Testis (tissue), 2 donors: ENCODE measurements at regions not wholly inside any gene's neighbourhood (a gene's known extent, or its start where the extent isn't known, plus 50 kb on each side); places are given as distances from the start of the nearest gene placed in this dataset.

Experiments used
- DNase-seq: peaks from one replicate; pipeline ENCODE4 v3.0.0-alpha.2; 2019
- H3K27ac ChIP-seq, 2 donors: fragments of 200-600 bp; sonication (generic); one replicate each; pipeline ENCODE4 v1.5.1; 2019
- H3K27me3 ChIP-seq: fragments of 200-600 bp; sonication (generic); one replicate; pipeline ENCODE4 v1.5.1; 2019
- H3K36me3 ChIP-seq: fragments of 200-600 bp; sonication (generic); one replicate; pipeline ENCODE4 v1.5.1; 2017; ENCODE audit warnings: low read depth; ENCODE audit errors: missing control alignments
- H3K4me1 ChIP-seq: fragments of 200-600 bp; sonication (generic); one replicate; pipeline ENCODE4 v1.5.1; 2019
- H3K4me3 ChIP-seq, 2 donors: fragments of 200-600 bp; sonication (generic); one replicate each; pipeline ENCODE4 v1.5.1; 2017 to 2019
- H3K9me3 ChIP-seq: fragments of 200-600 bp; sonication (generic); one replicate; pipeline ENCODE4 v1.5.1; 2017
- POLR2A ChIP-seq: fragments of 450-650 bp; IDR thresholded peaks from one replicate; pipeline ENCODE4 v1.6.1; 2017; ENCODE audit warnings: antibody characterized with exemption, mild to moderate bottlenecking, moderate library complexity
- WGBS, 2 donors: methylation state at CpG; one replicate each; pipeline ENCODE4 v1.1.5; 2018; 5-methylcytosine and 5-hydroxymethylcytosine counted together
- intact Hi-C: fragments of 100-400 bp; cut with DNase I; formaldehyde crosslinking; loops from one replicate; pipeline ENCODE4 v1.15.1; 2023; ENCODE audit warnings: low total_unique reads
- TF ChIP-seq, protein P1 (sequence below), 3 experiments: fragments of 450-650 bp in 2 of 3; fragments of 200-600 bp in 1 of 3; sonication (generic) in 1 of 3; IDR thresholded peaks; one replicate each; pipeline ENCODE4 v1.5.1; 2016 to 2019; ENCODE audit warnings: antibody characterized with exemption in 3 of 3, mild to moderate bottlenecking in 2 of 3, moderate library complexity in 1 of 3

DNA sequence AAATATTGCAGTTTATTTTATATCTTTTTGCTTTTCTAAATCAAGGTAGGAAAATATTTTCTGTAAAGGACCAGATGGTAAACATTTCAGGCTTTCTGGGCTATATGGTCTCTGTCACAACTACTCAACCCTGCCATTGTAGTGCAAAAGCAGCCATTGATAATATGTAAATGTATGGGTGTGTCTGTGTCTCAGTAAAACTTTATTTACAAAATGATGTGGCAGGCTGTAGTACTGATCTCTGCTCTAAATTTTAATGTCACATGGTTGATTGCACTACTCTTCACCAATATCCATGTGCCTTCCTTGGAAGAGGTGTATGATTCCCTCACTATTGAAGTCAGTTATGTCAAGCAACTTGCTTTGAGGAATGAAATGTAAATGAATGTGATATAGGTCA is 175.0 kb downstream of the GOLIM4 start:
- Histone ChIP-seq H3K4me1 (no peaks in the 10 kb centered on the region), H3K27ac (no peak overlapping the region), H3K27me3 (no peaks in the 10 kb centered on the region), H3K9me3 (no peaks in the 10 kb centered on the region), H3K4me3 (no peak overlapping the region), H3K36me3 (no peaks in the 10 kb centered on the region)
- no peak for TF ChIP-seq POLR2A
- TF ChIP-seq, protein P1, sequence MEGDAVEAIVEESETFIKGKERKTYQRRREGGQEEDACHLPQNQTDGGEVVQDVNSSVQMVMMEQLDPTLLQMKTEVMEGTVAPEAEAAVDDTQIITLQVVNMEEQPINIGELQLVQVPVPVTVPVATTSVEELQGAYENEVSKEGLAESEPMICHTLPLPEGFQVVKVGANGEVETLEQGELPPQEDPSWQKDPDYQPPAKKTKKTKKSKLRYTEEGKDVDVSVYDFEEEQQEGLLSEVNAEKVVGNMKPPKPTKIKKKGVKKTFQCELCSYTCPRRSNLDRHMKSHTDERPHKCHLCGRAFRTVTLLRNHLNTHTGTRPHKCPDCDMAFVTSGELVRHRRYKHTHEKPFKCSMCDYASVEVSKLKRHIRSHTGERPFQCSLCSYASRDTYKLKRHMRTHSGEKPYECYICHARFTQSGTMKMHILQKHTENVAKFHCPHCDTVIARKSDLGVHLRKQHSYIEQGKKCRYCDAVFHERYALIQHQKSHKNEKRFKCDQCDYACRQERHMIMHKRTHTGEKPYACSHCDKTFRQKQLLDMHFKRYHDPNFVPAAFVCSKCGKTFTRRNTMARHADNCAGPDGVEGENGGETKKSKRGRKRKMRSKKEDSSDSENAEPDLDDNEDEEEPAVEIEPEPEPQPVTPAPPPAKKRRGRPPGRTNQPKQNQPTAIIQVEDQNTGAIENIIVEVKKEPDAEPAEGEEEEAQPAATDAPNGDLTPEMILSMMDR (IDR thresholded peaks at IDR 0.05): no peak
- intact Hi-C loops: no loop called here
- DNase-seq: no peak

DNA sequence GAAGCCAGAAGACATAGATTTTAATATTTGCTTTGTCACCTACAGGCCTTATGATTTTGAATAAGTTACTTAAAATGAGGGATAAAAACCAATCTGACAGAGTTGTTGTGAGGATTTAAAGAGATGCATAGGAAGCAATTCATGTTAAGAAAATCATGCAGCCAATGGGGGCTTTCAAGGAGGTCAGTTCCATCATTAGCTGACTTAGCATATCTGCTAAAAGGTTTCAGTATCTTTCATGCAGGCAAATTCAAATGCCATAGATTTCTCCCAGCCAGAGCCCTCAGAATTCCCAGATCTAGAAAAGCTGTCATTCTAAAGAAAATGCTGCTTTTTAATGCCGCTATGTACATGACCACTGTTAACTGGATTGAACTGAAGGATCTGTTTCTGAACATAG is 176.1 kb downstream of the GOLIM4 start:
- intact Hi-C loops: no loop called here
- TF ChIP-seq POLR2A: no peak
- TF ChIP-seq, protein P1 (IDR thresholded peaks at IDR 0.05): no peak
- WGBS, 2 donors: 93 to 100% methylated on average over 1 of the region's 1 CpG

DNA sequence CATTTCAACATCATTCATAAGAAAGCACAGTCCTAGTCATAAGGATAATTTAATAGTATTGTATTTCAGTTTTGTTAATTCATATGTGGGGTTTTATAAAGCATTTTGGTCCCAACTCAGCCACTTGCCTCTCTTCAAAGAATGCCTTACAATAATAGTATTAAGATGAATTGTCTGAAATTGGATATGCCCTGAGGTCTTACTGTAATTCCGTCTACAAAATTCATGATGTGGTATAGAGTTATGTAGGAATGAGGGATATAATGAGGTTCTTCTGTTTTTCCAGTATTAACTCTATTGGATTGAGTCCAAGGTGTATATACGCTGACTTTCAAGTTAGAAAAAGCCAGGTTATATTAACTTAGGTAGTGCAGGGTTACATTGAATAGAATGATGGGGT is 177.0 kb downstream of the GOLIM4 start:
- H3K4me1 ChIP-seq: no peaks in the 10 kb centered on the region
- WGBS, 2 donors: 89 to 90% methylated on average over 2 of the region's 2 CpGs
- H3K27me3 ChIP-seq: no peaks in the 10 kb centered on the region
- no peak for DNase-seq
- intact Hi-C loops: no loop called here
- H3K4me3 ChIP-seq: no peak overlapping the region
- no peaks in the 10 kb centered on the region for H3K36me3 ChIP-seq
- no peak overlapping the region for H3K27ac ChIP-seq
- H3K9me3 ChIP-seq: no peaks in the 10 kb centered on the region
- TF ChIP-seq, protein P1 (IDR thresholded peaks at IDR 0.05): no peak
- no peak for TF ChIP-seq POLR2A

More for the DNA sequence above, 176.1 kb downstream of the GOLIM4 start:
- Histone ChIP-seq H3K27me3 (no peaks in the 10 kb centered on the region), H3K4me3 (no peak overlapping the region), H3K27ac (no peak overlapping the region), H3K9me3 (no peaks in the 10 kb centered on the region), H3K36me3 (no peaks in the 10 kb centered on the region), H3K4me1 (no peaks in the 10 kb centered on the region)
- no peak for DNase-seq

DNA sequence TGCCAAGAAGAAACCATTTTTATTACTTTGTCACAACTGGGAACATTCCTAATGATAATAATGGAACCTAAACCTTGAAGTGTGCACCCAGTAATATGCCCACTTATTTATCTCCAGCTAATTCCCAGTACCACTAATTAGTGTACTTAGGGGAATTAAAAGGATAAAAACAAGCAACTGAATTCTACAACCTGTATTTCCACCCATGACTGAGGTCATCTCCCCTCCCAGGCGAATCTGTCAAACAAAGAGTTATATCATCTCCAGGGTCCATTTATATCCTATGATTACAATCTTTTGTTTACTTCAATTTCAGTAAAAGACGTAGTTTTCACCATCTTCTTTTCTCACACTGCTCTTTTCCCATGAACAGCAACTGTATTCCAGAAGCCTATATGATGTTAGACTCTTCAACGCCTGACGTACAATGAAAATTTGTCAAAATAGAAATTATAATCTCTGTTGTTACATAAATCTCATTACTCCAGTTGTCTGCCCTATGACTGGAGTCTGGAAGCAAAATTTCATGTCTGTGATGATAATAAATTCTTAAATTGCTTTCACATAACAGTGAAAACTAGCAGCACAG is 177.6 kb downstream of the GOLIM4 start:
- H3K27me3 ChIP-seq: no peaks in the 10 kb centered on the region
- H3K27ac ChIP-seq: no peak overlapping the region
- intact Hi-C loops: no loop called here
- H3K36me3 ChIP-seq: no peaks in the 10 kb centered on the region
- WGBS, 2 donors: 85 to 94% methylated on average over 4 of the region's 4 CpGs
- DNase-seq: no peak
- TF ChIP-seq, protein P1 (IDR thresholded peaks at IDR 0.05): no peak
- TF ChIP-seq POLR2A: no peak
- H3K4me3 ChIP-seq: no peak overlapping the region
- H3K4me1 ChIP-seq: no peaks in the 10 kb centered on the region
- no peaks in the 10 kb centered on the region for H3K9me3 ChIP-seq

DNA sequence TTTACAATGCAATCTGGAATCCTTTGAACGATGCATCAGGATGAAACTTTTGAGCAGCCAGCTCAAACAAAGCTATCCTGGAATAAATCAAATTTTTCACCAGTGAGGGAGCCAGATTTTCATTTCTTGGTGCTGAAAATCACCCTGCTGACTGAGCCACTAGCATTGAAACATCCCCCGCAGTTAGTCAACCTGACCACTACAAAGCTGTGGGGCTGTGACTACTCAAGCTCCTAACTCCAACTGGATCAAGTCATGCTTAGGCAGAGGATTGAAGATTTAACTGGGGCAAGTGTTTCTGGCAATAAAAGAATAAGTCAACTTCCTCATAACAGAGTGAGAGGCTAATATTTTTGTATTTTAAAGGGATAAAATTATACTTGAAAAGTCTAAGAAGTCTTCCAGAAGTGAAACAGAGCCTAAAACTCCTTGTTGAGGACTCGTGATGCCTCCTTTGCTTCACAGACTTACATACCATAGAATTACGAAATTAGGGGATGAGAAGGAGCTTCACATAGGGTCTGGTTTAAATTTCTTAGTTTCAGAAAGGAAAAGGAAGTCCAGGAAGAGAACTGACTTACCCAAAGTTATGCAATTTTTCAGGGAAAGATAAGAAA is 177.8 kb downstream of the SERPINI1 start:
- intact Hi-C loops: no loop called here
- Histone ChIP-seq H3K27me3 (no peaks in the 10 kb centered on the region), H3K4me1 (no peaks in the 10 kb centered on the region), H3K27ac (no peak overlapping the region), H3K4me3 (no peak overlapping the region), H3K36me3 (no peaks in the 10 kb centered on the region), H3K9me3 (no peaks in the 10 kb centered on the region)
- no peak for TF ChIP-seq POLR2A
- TF ChIP-seq, protein P1 (IDR thresholded peaks at IDR 0.05): no peak
- DNase-seq: no peak
- 82 to 86% methylated on average over 4 of the region's 4 CpGs for WGBS, 2 donors
